ENCODE measurements at regions not wholly inside any gene's neighbourhood (a gene's known extent, or its start where the extent isn't known, plus 50 kb on each side); places are given as distances from the start of the nearest gene placed in this dataset.

DNA sequence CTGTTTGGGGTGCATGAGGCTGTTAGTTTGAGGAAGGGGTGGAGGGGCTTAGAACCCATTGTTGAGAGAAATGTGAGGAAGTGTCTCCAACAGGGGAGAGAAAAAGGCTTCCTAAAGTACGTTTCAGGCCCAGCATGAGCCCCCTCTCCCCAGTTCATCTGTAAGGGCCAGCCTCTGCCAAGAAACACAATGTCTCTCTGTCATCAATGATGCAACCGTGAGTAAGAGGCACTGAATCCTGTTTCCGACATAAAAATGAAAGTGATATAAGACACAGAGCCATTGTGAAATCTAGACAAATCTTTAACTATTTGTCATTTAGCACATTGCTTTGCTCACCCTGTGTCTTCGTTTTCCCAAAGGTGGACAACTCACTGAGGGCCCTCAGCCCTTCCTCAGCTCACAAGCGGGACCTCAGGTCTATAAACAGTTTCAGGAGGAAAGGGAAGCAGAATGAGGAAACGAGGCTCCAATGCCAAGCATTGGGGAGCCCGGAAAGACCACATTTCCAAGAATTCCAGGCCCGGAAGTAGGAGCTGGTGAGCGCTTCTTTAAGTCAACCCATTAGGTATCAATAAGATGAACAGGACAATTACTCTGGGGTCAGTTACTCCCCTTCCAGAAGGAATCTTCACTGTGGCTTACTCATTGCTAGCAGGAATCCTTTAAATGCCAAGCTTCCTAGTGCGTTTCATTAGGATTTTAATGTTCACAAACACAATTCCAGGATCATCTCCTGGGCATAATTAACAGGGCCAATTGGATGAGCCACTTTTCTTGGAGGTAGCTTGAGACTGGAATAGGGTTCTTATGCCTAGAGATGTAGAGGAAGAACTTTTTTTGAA, 59.0 kb upstream of the KLF4 start:
- H3K4me3 ChIP-seq, result peak overlapping the region in 1 of 2 donors; percentile 12
- DNase-seq, result peak; percentile 69 to 70
- H3K27ac ChIP-seq, result peak overlapping the region; percentile 26 to 33
- peaks cover 0 to 15% (median 3%) of the 10 kb centered on the region in 4 donors for H3K4me1 ChIP-seq
- H3K9me3 ChIP-seq, result no peaks in the 10 kb centered on the region
- no peaks in the 10 kb centered on the region for H3K36me3 ChIP-seq
- TF ChIP-seq, protein P1, sequence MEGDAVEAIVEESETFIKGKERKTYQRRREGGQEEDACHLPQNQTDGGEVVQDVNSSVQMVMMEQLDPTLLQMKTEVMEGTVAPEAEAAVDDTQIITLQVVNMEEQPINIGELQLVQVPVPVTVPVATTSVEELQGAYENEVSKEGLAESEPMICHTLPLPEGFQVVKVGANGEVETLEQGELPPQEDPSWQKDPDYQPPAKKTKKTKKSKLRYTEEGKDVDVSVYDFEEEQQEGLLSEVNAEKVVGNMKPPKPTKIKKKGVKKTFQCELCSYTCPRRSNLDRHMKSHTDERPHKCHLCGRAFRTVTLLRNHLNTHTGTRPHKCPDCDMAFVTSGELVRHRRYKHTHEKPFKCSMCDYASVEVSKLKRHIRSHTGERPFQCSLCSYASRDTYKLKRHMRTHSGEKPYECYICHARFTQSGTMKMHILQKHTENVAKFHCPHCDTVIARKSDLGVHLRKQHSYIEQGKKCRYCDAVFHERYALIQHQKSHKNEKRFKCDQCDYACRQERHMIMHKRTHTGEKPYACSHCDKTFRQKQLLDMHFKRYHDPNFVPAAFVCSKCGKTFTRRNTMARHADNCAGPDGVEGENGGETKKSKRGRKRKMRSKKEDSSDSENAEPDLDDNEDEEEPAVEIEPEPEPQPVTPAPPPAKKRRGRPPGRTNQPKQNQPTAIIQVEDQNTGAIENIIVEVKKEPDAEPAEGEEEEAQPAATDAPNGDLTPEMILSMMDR (IDR thresholded peaks at IDR 0.05), result no peak
- H3K27me3 ChIP-seq, result no peaks in the 10 kb centered on the region
- intact Hi-C loops (cut with DNase I; ENCODE audit: low total_unique reads), result no loop called here

GRCh38 chr9:107547772-107548297, 58.3 kb upstream of the KLF4 start:
- no peaks in the 10 kb centered on the region for H3K27me3 ChIP-seq
- intact Hi-C loops (cut with DNase I; ENCODE audit: low total_unique reads), result no loop called here
- H3K9me3 ChIP-seq, result no peaks in the 10 kb centered on the region
- no peak overlapping the region for H3K27ac ChIP-seq
- H3K4me1 ChIP-seq, result peaks cover 0 to 15% (median 3%) of the 10 kb centered on the region in 4 donors
- H3K36me3 ChIP-seq, result no peaks in the 10 kb centered on the region
- H3K4me3 ChIP-seq, result no peak overlapping the region
- TF ChIP-seq, protein P1 (IDR thresholded peaks at IDR 0.05), result no peak
- no peak for DNase-seq

DNA sequence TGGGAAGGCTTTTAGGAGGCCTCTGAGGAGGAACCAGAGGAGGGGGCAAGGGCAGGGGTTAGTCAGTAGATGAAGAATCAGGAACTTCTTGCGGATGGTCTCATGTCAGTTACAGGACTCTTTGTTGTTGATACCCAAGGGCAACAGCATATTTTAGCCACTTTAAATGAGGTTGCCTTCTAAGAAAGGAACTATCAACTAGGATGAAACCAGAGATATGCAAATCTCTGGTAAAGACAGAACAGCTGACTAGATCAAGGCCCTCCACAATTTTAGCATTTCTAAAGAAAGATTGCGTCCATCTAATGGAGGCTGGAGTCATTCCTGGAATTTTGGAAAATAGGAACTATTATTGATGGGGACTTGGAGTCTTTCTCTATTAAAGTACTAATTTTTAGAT, 57.7 kb upstream of the KLF4 start:
- Histone ChIP-seq H3K4me3 (no peak overlapping the region), H3K9me3 (no peaks in the 10 kb centered on the region), H3K27me3 (no peaks in the 10 kb centered on the region), H3K36me3 (no peaks in the 10 kb centered on the region), H3K27ac (no peak overlapping the region), H3K4me1 (peaks cover 0 to 15% (median 3%) of the 10 kb centered on the region in 4 donors)
- DNase-seq, result no peak
- TF ChIP-seq, protein P1 (IDR thresholded peaks at IDR 0.05), result no peak
- intact Hi-C loops (cut with DNase I; ENCODE audit: low total_unique reads), result no loop called here

- Histone ChIP-seq H3K36me3 (no peaks in the 10 kb centered on the region), H3K9me3 (no peaks in the 10 kb centered on the region), H3K4me1 (peaks cover 0 to 15% (median 3%) of the 10 kb centered on the region in 4 donors), H3K27ac (no peak overlapping the region), H3K27me3 (no peaks in the 10 kb centered on the region), H3K4me3 (no peak overlapping the region)
- TF ChIP-seq, protein P1 (IDR thresholded peaks at IDR 0.05), result no peak
- DNase-seq, result no peak
- intact Hi-C loops (cut with DNase I; ENCODE audit: low total_unique reads), result no loop called here
Observed at GRCh38 chr9:107546859-107547258, 57.3 kb upstream of the KLF4 start.

DNA sequence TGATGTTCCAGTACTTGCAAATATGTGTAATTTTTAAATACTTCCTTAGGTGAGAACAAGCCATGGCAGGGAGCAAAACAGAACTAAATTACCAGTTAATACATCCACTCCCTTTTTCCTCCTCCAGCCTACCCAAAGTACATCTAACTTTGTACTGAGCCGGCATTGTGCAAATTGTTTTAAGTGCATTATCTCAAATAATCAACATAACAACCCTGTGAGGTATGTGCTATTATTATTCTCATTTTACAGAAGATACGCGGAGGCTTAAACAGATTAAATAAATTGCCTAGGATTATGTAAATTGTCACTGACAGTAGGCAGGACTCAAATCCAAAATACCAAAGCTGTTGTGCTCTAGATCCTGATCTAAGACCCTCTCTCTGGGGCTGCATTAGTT, 55.5 kb upstream of the KLF4 start:
- Histone ChIP-seq H3K9me3 (no peaks in the 10 kb centered on the region), H3K36me3 (no peaks in the 10 kb centered on the region), H3K4me1 (peaks cover 0 to 15% (median 3%) of the 10 kb centered on the region in 4 donors), H3K4me3 (no peak overlapping the region), H3K27ac (no peak overlapping the region), H3K27me3 (no peaks in the 10 kb centered on the region)
- intact Hi-C loops (cut with DNase I; ENCODE audit: low total_unique reads), result no loop called here
- DNase-seq, result no peak
- TF ChIP-seq, protein P1 (IDR thresholded peaks at IDR 0.05), result no peak
